ENCODE measurements at regions not wholly inside any gene's neighbourhood (a gene's known extent, or its start where the extent isn't known, plus 50 kb on each side); places are given as distances from the start of the nearest gene placed in this dataset.
A peak's percentile ranks its signal among the peaks of the same experiment; 100 is the strongest.
"Not testable (repeated sequence)": the region's sequence is repeated elsewhere in the genome, so short reads cannot be mapped to it uniquely, and the experiment has no call there.

DNA sequence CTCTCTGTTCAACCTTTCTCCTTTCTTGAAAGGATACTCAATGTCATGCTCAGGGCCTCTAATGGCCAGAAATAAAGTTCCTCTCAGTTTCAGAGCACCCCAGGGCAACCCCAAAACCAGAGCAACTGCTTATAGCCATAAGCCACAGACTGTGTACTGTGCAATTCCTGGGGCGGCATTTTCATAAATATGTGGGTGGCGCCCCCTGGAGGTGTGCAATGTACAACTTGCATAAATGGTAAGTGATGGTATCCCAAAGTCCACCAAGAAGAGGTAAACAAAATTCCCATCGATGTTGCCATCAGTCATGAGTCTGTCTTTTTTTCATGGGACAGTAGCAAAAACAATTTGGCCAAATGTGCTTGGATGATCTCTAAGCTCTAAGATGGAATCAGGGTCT lies 108.4 kb upstream of the ROPN1B start:
- not testable (repeated sequence) for H3K4me3 ChIP-seq (replicated peaks; ENCODE audit: low read depth, low read length); DNase-seq (ENCODE audit: low read depth)
- TF ChIP-seq, protein P1, sequence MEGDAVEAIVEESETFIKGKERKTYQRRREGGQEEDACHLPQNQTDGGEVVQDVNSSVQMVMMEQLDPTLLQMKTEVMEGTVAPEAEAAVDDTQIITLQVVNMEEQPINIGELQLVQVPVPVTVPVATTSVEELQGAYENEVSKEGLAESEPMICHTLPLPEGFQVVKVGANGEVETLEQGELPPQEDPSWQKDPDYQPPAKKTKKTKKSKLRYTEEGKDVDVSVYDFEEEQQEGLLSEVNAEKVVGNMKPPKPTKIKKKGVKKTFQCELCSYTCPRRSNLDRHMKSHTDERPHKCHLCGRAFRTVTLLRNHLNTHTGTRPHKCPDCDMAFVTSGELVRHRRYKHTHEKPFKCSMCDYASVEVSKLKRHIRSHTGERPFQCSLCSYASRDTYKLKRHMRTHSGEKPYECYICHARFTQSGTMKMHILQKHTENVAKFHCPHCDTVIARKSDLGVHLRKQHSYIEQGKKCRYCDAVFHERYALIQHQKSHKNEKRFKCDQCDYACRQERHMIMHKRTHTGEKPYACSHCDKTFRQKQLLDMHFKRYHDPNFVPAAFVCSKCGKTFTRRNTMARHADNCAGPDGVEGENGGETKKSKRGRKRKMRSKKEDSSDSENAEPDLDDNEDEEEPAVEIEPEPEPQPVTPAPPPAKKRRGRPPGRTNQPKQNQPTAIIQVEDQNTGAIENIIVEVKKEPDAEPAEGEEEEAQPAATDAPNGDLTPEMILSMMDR (IDR thresholded peaks at IDR 0.05; ENCODE audit: low read length, missing control alignments): peak; percentile 5

DNA sequence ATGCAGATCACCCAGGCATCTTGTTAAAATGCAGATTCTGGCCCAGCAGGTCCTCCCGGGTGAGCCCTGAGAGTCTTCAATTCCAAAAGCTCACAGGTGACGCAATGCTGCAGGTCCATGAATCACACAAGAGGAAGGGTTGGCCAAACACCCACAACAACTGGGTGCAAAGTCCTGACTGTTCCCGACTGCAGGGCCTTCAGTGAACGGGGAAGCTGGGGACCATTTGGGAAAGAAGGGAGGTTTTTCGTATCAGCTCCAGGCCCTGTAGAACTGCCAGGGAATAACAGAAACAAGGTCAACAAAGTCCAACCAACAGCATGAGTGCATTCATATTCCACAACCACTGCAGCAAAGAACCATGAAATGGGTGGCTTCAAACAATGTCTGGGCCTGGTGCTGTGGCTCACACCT lies 106.1 kb upstream of the ROPN1B start:
- not testable (repeated sequence) for H3K4me3 ChIP-seq (replicated peaks; ENCODE audit: low read depth, low read length); DNase-seq (ENCODE audit: low read depth)

DNA sequence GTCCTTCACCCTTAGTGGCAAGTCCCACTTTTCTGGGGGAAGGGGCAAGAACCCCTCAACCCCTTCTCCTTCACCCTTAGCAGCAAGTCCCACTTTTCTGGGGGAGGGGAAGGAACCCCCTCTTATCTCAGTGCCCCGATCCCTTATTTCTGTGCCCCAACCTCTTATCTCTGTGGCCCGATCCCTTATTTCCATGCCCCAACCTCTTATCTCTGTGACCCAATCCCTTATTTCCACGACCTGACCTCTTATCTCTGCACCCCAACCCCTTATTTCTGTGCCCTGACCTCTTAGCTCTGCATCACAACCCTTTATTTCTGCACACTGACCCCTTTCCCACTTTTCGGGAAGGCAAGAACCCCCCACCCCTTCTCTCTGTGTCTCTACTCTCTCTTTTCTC lies 104.4 kb upstream of the ROPN1B start:
- DNase-seq (ENCODE audit: low read depth); H3K4me3 ChIP-seq (replicated peaks; ENCODE audit: low read depth, low read length): not testable (repeated sequence)

DNA sequence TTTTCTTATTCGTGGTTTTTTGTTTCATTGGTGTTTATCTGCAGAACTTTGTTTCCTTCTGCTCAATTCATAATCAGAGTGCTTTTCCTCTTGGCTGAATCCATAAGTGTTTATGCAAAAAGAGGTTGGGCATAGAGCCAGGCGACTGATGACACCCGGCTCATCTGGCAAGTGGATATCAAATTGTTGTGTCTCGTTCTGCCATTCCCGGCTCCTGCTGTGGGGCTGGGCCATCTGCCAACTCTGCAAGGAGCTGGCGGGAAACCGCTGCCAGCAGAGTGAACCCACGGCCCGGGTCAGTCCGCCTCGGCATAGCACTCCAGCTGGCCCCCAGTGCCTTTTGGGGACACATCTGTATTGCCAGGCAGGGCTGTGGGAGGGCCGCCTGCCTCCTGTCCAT lies 83.0 kb upstream of the ROPN1B start:
- not testable (repeated sequence) for H3K4me3 ChIP-seq (replicated peaks; ENCODE audit: low read depth, low read length)
- peak; percentile 78 for DNase-seq (ENCODE audit: low read depth)

DNA sequence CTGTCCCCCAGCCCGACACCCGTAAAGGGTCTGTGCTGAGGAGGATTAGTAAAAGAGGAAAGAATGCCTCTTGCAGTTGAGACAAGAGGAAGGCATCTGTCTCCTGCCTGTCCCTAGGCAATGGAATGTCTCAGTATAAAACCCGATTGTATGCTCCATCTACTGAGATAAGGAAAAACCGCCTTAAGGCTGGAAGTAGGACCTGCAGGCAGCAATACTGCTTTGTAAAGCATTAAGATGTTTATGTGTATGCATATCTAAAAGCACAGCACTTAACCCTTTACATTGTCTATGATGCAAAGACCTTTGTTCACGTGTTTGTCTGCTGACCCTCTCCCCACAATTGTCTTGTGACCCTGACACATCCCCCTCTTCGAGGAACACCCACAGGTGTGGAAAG lies 69.8 kb upstream of the ROPN1B start:
- H3K4me3 ChIP-seq (replicated peaks; ENCODE audit: low read depth, low read length); DNase-seq (ENCODE audit: low read depth): not testable (repeated sequence)

DNA sequence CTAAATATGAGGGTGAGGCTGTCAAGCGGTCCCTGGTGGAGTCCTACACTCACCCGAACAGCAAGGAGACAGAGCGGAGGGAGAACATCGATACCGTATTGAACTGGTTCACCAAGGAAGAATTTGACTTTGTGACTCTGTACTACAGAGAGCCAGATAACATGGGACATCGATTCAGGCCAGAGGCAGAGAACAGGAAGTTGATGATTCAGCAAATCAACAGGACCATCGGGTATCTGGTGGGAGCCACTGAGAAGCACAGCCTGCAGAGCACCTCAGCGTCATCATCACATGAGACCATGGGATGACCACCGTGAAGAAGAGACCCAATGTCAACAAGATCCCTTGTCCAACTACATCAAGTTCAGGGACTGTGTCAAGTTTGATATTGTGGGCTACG lies 67.5 kb upstream of the ROPN1B start:
- H3K4me3 ChIP-seq (replicated peaks; ENCODE audit: low read depth, low read length); DNase-seq (ENCODE audit: low read depth): not testable (repeated sequence)

DNA sequence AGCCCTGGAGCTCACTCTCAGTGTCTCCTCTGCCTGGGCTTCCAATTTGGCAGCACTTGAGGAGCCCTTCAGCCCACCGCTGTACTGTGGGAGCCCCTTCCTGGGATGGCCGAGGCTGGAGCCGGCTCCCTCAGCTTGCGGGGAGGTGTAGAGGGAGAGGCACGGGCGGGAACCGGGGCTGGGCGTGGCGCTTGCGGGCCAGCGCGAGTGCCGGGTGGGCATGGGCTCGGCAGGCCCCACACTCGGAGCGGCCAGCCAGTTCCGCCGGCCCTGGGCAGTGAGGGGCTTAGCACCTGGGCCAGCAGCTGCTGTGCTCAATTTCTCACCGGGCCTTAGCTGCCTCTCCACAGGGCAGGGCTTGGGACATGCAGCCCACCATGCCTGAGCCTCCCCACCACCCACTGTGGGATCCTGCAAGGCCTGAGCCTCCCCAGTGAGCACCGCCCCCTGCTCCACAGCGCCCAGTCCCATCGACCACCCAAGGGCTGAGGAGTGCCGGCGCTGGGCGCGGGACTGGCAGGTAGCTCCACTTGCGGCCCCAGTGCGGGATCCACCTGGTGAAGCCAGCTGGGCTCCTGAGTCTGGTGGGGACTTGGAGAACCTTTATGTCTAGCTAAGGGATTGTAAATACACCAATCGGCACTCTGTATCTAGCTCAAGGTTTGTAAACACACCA lies 65.1 kb upstream of the ROPN1B start:
- DNase-seq (ENCODE audit: low read depth); H3K4me3 ChIP-seq (replicated peaks; ENCODE audit: low read depth, low read length): not testable (repeated sequence)

DNA sequence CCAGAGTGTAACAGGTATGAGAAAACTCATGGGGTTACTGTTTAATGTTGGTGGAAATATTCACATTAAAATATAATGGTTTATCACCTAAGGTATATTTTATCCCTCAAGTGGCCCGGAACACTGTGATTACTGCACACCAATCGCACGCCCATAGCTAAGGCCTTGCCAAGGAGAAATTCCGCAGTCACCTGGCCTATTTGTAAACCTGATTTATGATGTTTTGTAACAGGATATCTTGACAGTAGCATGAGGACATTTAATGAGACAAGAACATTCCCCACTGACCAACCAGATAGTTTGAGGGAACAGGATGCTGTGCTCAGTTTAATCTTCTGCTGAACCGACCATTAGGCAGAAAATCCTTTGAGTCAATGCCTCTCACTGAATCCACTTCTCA lies 61.7 kb upstream of the ROPN1B start:
- DNase-seq (ENCODE audit: low read depth); H3K4me3 ChIP-seq (replicated peaks; ENCODE audit: low read depth, low read length): not testable (repeated sequence)

DNA sequence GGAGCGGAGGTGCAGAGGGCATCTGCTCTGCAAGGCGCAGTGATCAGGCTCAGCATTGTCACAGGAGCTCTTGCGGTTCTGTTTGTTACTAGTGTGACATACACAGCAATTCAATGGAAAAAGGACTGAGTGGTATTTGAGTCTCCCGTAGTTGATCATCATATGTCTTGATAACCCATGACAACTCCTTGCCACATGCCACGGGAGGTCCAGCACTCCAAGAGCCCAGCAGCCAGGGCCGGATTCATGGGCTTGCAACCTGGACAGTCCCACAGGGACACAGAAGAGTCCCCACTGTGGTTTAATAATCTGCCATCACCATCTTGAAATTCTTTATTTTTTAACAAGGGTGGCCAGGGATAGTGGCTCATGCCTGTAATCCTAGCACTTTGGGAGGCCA lies 58.1 kb upstream of the ROPN1B start:
- H3K4me3 ChIP-seq (replicated peaks; ENCODE audit: low read depth, low read length); DNase-seq (ENCODE audit: low read depth): not testable (repeated sequence)

DNA sequence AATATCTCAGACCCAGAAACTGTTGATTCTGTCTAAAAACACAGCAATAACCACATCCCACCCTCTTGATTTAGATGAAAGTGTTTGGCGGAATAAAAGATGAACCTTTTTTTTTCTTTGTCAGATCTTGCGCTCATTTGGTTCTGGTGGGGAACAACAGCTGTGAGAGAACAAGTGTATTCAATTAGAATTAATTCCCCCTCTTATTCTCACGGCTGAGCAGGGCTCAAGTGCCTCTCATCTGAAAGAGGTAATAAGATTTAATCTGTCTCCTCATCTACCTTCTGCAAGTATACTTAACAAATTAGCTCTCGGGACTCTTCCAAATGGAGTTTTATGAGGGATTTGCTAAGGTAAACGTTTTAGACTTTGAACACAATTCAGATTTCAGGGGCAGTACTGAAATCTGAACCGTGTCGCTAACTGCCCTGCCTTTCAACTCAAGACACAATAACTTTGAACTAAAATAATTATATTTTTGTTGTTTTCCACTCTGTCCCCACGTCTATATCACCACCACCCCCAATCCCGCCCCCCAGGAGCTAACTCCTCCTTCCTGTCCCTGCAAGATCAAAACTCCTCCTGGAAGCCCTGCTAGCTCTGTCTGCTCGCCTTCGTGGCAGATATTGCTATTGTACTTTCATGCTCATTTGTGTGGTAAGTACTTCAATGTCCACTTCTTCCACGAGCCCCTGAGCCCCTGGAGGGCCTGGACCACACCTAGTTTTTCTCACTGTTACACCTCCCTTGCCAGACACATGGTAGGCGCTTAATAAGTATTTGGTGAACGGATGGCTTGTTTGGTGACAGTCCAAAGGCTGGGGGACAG lies 54.2 kb upstream of the ROPN1B start:
- DNase-seq (ENCODE audit: low read depth): peak; percentile 41
- peak overlapping the region; percentile 59 for H3K4me3 ChIP-seq (replicated peaks; ENCODE audit: low read depth, low read length)

DNA sequence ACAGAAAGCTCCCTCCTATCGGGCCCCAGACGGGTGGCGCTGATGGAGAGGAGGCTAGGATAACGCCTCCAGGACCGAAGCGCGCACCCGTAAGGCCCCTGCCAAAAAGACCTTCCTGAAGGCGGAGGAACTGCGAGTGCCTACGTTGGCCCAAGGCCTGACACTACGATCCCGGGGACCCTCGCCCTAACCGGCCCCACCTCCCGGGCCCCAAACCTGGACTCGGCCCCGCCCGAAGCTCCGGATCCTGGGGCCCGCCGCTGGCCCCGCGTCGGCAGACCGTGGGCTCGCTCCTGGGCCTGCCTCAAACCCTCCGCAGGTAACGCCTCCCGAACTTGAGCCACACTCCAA lies 53.6 kb upstream of the ROPN1B start:
- H3K4me3 ChIP-seq (replicated peaks; ENCODE audit: low read depth, low read length): peak overlapping the region; percentile 59
- DNase-seq (ENCODE audit: low read depth): peak; percentile 18

DNA sequence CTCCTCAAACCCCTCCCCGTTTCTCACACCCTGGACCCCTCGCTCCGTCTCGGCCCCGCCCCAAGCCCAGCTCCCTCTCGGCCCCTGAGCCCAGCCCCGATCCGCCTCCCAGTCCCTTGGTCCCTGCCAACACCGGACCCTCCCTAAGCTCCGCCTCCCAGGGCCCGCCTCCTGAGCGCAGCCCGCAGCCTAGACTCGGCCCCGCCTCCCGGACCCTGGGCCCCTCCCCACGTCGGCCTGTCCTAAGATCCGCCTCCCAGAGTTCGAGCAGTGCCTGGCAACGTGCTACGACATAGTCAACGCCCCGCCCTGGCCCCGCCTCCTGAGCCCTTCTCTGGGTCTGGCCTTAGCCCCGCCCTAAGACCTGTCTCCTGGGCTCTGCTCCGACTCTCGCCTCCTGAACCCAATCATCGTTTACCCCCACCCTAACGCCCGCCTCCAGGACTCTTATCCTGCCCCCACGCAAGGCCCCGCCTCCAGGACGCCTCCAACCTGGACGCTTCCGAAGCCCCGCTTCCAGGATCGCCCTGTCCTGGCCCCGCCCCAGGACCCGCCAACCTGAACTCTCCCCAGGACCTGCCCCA lies 53.1 kb upstream of the ROPN1B start:
- DNase-seq (ENCODE audit: low read depth): peak; percentile 98
- H3K4me3 ChIP-seq (replicated peaks; ENCODE audit: low read depth, low read length): peak overlapping the region; percentile 59

DNA sequence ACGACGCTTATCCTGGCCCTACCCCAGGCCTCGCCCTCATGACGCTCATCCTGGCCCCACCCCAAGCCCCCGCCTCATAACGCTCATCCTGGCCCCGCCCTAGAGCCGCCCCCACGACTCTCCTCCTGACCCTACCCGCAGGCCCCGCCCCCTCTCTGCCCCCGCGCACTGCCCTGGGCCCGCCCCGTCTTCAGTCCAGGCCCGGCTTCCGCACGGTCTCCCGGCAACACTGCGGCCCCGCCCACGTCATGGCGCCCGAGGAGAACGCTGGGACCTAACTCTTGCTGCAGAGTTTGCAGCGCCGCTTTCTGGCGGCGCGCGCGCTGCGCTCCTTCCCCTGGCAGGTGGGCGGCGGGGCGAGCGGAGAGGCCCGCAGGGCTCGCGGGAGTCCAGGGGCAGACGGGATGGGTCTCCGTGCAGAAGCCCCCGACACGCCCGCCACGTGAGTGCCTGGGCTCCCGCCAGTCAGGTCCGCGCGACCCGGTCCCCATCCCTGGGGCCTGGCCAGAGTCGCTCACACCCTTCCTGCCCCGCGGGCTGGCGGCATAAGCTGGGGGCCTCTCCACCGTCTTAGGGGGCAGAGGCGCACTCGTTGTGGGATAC lies 52.5 kb upstream of the ROPN1B start:
- peak; percentile 94 for DNase-seq (ENCODE audit: low read depth)
- TF ChIP-seq, protein P1 (IDR thresholded peaks at IDR 0.05; ENCODE audit: low read length, missing control alignments): no peak
- H3K4me3 ChIP-seq (replicated peaks; ENCODE audit: low read depth, low read length): peak overlapping the region; percentile 68

DNA sequence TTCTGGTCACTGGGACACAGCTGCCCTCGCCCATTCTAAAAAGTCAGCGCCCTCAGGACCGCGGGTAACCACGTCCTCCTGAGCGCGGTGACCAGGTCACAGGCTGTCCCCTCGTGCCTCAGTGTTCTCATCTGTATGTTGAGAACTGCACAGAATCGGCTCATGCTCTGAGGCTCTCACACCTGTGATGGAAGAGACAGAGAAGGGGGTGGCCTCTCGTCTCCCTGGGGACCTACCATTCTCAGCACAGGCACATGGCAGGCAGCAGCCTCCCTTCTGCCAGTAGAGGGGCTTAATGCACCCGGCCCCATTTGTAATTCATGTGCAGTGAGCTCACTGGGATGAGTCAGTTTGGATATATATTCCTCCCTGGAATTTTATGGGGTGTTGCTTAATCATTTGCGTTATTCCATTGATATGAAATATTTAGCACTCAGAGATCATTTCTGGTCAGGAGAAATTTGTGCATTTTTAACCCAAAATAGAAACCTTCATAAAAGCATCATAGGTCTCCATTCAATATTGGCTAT lies 51.9 kb upstream of the ROPN1B start:
- peak; percentile 51 for DNase-seq (ENCODE audit: low read depth)
- H3K4me3 ChIP-seq (replicated peaks; ENCODE audit: low read depth, low read length): peak overlapping the region; percentile 68

DNA sequence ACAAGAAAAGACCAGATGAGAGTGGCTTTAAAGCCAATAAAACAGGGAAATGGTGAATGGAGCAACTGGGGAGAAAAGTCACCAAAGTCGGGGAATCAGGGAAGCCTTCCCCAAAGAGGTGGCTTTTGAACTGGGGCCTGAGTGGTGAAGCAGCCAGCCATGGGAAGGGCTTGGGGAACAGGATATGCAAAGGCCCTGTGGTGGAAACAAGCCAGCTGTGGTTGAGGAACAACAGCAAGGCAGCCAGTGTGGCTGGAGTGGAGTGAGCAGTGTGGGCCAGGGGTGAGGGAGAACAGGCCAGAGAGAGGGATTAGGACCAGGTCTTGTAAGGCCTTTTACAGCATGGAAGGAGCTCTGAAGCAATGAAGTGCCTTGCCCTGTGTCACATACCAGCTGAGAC lies 51.0 kb upstream of the ROPN1B start:
- not testable (repeated sequence) for H3K4me3 ChIP-seq (replicated peaks; ENCODE audit: low read depth, low read length); DNase-seq (ENCODE audit: low read depth)

DNA sequence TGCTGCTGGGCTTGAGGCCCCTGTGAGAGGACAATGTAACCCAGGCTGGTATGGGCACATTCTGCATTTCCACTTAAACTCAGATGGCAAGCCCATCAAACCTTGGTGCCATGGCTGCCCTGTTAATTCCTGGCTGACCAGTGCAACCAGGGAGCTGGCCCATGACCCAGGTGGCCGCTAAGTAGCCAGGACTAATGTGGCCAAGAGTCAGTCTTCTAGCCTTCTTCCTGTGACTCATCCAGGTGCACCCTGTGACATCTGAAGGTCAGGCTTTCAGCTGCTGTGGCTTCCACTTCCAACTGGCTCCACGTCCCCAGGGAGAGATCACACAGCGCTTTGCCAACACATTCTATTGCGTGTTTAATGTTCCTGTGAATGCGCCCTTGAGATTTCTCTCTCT lies 50.5 kb upstream of the ROPN1B start:
- not testable (repeated sequence) for DNase-seq (ENCODE audit: low read depth); H3K4me3 ChIP-seq (replicated peaks; ENCODE audit: low read depth, low read length)

Data from fibroblast of pulmonary artery (primary cell).